HepG2 (cell line): ENCODE measurements at regions not wholly inside any gene's neighbourhood (a gene's known extent, or its start where the extent isn't known, plus 50 kb on each side); places are given as distances from the start of the nearest gene placed in this dataset.

Experiments
- ATAC-seq: fragments of 200-7000 bp; cut with Tn5 transposase; 3 replicates; pipeline ENCODE4 v1.9.1; 2020; ENCODE audit warnings: mild to moderate bottlenecking, moderate library complexity
- BruUV-seq: library from RNA; stranded (reverse); fragments of 400-500 nt; replicated peaks from 2 replicates; lab custom pipeline; 2021; lab: Mats Ljungman, UMichigan
- CTCF ChIA-PET: fragments of 300-600 bp; formaldehyde crosslinking; extraction: SDS; loops from one replicate; lab custom pipeline; 2021; ENCODE audit warnings: low total read pairs, inconsistent platforms, low intra/inter-chr PET ratio; lab: Yijun Ruan, JAX
- POLR2A ChIA-PET: fragments of 350-600 bp; sonication (Branson Sonifier 250); formaldehyde crosslinking; loops from one replicate; lab custom pipeline; 2020; ENCODE audit warnings: antibody characterized with exemption, inconsistent platforms; lab: Yijun Ruan, JAX
- DNase-seq: peaks from one replicate; pipeline ENCODE4 v3.0.0-alpha.2; 2015; ENCODE audit warnings: low spot score
- FAIRE-seq: peaks from 3 replicates; lab custom pipeline; 2011; peaks lifted over from hg19 to GRCh38; lab: Jason Lieb, UNC
- H2AFZ ChIP-seq: one replicate; pipeline ENCODE4 v1.6.1; 2011; ENCODE audit warnings: low read length, inconsistent platforms
- H3K27ac ChIP-seq: fragments of 300-600 bp; 3 replicates; pipeline ENCODE4 v1.8.0; 2011; ENCODE audit warnings: mixed run types, mild to moderate bottlenecking, mixed read lengths, low read length, inconsistent platforms; ENCODE audit not compliant: insufficient read depth; ENCODE audit errors: extremely low read length
- H3K27me3 ChIP-seq, 2 experiments: fragments of 200-600 bp in 1 of 2; 2 replicates in 1 of 2; 3 replicates in 1 of 2; pipeline versions ENCODE4 v1.6.0 to v1.8.0; 2011; ENCODE audit warnings: low read length in 2 of 2, mild to moderate bottlenecking in 2 of 2, moderate library complexity in 2 of 2, inconsistent platforms in 1 of 2; ENCODE audit not compliant: insufficient read depth in 2 of 2, control insufficient read depth in 1 of 2
- H3K36me3 ChIP-seq, 2 experiments: fragments of 200-600 bp in 1 of 2; replicated peaks in 1 of 2; 2 replicates in 1 of 2; 3 replicates in 1 of 2; pipeline versions ENCODE4 v1.5.1 to v1.8.0; 2011; ENCODE audit warnings: low read length in 2 of 2, inconsistent platforms in 1 of 2; ENCODE audit not compliant: insufficient read depth in 2 of 2, control insufficient read depth in 1 of 2
- H3K4me1 ChIP-seq: 2 replicates; pipeline ENCODE4 v1.5.1; 2012; ENCODE audit warnings: low read length, inconsistent platforms; ENCODE audit not compliant: insufficient read depth
- H3K4me2 ChIP-seq: 2 replicates; pipeline ENCODE4 v1.6.0; 2011; ENCODE audit warnings: low read depth, low read length, inconsistent platforms
- H3K4me3 ChIP-seq, 3 experiments: fragments of 200-600 bp in 1 of 3; sonication (generic), shearing (Covaris generic) in 1 of 3; replicated peaks in 1 of 3; 2 replicates each; pipeline ENCODE4 v1.5.1; 2011 to 2016; ENCODE audit warnings: low read length in 3 of 3, inconsistent platforms in 2 of 3, low read depth in 2 of 3, mild to moderate bottlenecking in 2 of 3, control low read depth in 1 of 3, mixed read lengths in 1 of 3; ENCODE audit not compliant: insufficient read depth in 1 of 3
- H3K79me2 ChIP-seq: one replicate; pipeline ENCODE4 v1.6.1; 2011; ENCODE audit warnings: low read length, inconsistent platforms; ENCODE audit not compliant: insufficient read depth
- H3K9ac ChIP-seq: 2 replicates; pipeline ENCODE4 v1.6.0; 2011; ENCODE audit warnings: mild to moderate bottlenecking, low read depth, low read length, inconsistent platforms; ENCODE audit not compliant: insufficient read depth
- H3K9me3 ChIP-seq: 2 replicates; pipeline ENCODE4 v1.5.1; 2012; ENCODE audit warnings: mild to moderate bottlenecking, low read length
- H4K20me1 ChIP-seq: 2 replicates; pipeline ENCODE4 v1.6.0; 2011; ENCODE audit warnings: inconsistent platforms, mild to moderate bottlenecking, low read length, moderate library complexity; ENCODE audit not compliant: insufficient read depth
- DMTF1 ChIP-seq: sonication (generic); formaldehyde crosslinking; IDR thresholded peaks from 2 replicates; pipeline ENCODE4 v1.4.0; 2020; ENCODE audit warnings: mild to moderate bottlenecking, missing genetic modification reagents
- MED1 ChIP-seq: sonication (generic); formaldehyde crosslinking; IDR thresholded peaks from 2 replicates; pipeline ENCODE4 v1.4.0; 2020; ENCODE audit warnings: missing genetic modification reagents
- ONECUT2 ChIP-seq: sonication (generic); formaldehyde crosslinking; IDR thresholded peaks from 2 replicates; pipeline ENCODE4 v1.4.0; 2020; ENCODE audit warnings: missing genetic modification reagents
- ZNF180 ChIP-seq: sonication (generic); formaldehyde crosslinking; IDR thresholded peaks from 2 replicates; pipeline ENCODE4 v1.4.0; 2020; ENCODE audit warnings: low read depth, missing genetic modification reagents, borderline replicate concordance
- ZNF253 ChIP-seq: sonication (generic); formaldehyde crosslinking; IDR thresholded peaks from 2 replicates; pipeline ENCODE4 v1.8.0; 2022; ENCODE audit warnings: mild to moderate bottlenecking, missing genetic modification reagents, borderline replicate concordance
- ZNF280D ChIP-seq: sonication (generic); formaldehyde crosslinking; IDR thresholded peaks from 2 replicates; pipeline ENCODE4 v1.5.1; 2020; ENCODE audit warnings: mild to moderate bottlenecking, missing genetic modification reagents
- ZNF431 ChIP-seq: sonication (generic); formaldehyde crosslinking; IDR thresholded peaks from 2 replicates; pipeline ENCODE4 v1.9.0; 2022; ENCODE audit warnings: missing genetic modification reagents, low read depth, mild to moderate bottlenecking, borderline replicate concordance
- ZNF547 ChIP-seq: sonication (generic); formaldehyde crosslinking; IDR thresholded peaks from 2 replicates; pipeline ENCODE4 v1.5.1; 2020; ENCODE audit warnings: mild to moderate bottlenecking, missing genetic modification reagents
- ZNF780A ChIP-seq: sonication (generic); formaldehyde crosslinking; IDR thresholded peaks from 2 replicates; pipeline ENCODE4 v1.8.0; 2022; ENCODE audit warnings: mild to moderate bottlenecking, missing genetic modification reagents, moderate library complexity
- WGBS: methylation state at CpG from one replicate; pipeline ENCODE4 v1.1.6; 2017; ENCODE audit warnings: low lambda C conversion rate; 5-methylcytosine and 5-hydroxymethylcytosine counted together
- in situ Hi-C: cut with HindIII; loops from 2 replicates; pipeline ENCODE4 v1.10.0; 2017; ENCODE audit warnings: low pct_unique_long_range_greater_than_20kb; ENCODE audit not compliant: extremely low pct_ligation_motif_present
- intact Hi-C: fragments of 100-400 bp; cut with micrococcal nuclease; formaldehyde crosslinking; loops from one replicate; pipeline ENCODE4 v1.10.0; 2022; ENCODE audit not compliant: unreplicated experiment

- TF ChIP-seq ZNF253 (CRISPR knock-in tag), result no peak
- TF ChIP-seq MED1 (CRISPR knock-in tag), result no peak
- no peak for TF ChIP-seq ZNF280D
- no peak for TF ChIP-seq ZNF180 (CRISPR knock-in tag)
- no peak for TF ChIP-seq ZNF780A (CRISPR knock-in tag)
- TF ChIP-seq ONECUT2 (CRISPR knock-in tag), result no peak
- no peak for TF ChIP-seq ZNF547 (CRISPR knock-in tag)
Observed at GRCh38 chr1:60969971-60970509, 112.3 kb upstream of the NFIA start (continued).

GRCh38 chr1:60965280-60965854 is 117.0 kb upstream of the NFIA start:
- no peak overlapping the region for H3K27ac ChIP-seq
- whole genome bisulfite sequencing, result 0% methylated on average over 2 of the region's 2 CpGs
- no peaks in the 10 kb centered on the region for H3K79me2 ChIP-seq
- DNase-seq, result no peak
- H3K36me3 ChIP-seq, result no peaks in the 10 kb centered on the region
- no peak overlapping the region for H2AFZ ChIP-seq
- CTCF ChIA-PET, result no interaction called here
- intact Hi-C loops (no loop called here), in situ Hi-C loops (no loop called here)
- no peak for ATAC-seq
- TF ChIP-seq DMTF1 (CRISPR knock-in tag) (no peak), ZNF431 (CRISPR knock-in tag) (no peak)
- H4K20me1 ChIP-seq, result no peaks in the 10 kb centered on the region
- BruUV-seq, result no TSS peak
- POLR2A ChIA-PET, result no interaction called here
- H3K9ac ChIP-seq, result no peak overlapping the region
- no peak for FAIRE-seq
- H3K4me3 ChIP-seq, result no peak overlapping the region
- H3K4me1 ChIP-seq, result peaks cover 5% of the 10 kb centered on the region
- peaks cover 26% of the 10 kb centered on the region for H3K9me3 ChIP-seq
- no peak overlapping the region for H3K4me2 ChIP-seq
- no peaks in the 10 kb centered on the region; a peak in 1 of 5 replicates for H3K27me3 ChIP-seq
